Retinal pigment epithelial cell (primary cell): ENCODE measurements at regions not wholly inside any gene's neighbourhood (a gene's known extent, or its start where the extent isn't known, plus 50 kb on each side); places are given as distances from the start of the nearest gene placed in this dataset.

Experiments used
- DNase-seq: peaks from one replicate; pipeline ENCODE4 v3.0.0-alpha.2; 2010; ENCODE audit warnings: low read depth
- H3K4me3 ChIP-seq: 2 replicates; pipeline ENCODE4 v1.5.1; 2011; ENCODE audit warnings: mild to moderate bottlenecking, low read length, control low read depth, moderate library complexity
- TF ChIP-seq, protein P1 (sequence below): conservative IDR thresholded peaks from 2 replicates; pipeline ENCODE4 v1.5.1; 2011; ENCODE audit warnings: low read depth, low read length, control low read depth, inconsistent platforms

DNA sequence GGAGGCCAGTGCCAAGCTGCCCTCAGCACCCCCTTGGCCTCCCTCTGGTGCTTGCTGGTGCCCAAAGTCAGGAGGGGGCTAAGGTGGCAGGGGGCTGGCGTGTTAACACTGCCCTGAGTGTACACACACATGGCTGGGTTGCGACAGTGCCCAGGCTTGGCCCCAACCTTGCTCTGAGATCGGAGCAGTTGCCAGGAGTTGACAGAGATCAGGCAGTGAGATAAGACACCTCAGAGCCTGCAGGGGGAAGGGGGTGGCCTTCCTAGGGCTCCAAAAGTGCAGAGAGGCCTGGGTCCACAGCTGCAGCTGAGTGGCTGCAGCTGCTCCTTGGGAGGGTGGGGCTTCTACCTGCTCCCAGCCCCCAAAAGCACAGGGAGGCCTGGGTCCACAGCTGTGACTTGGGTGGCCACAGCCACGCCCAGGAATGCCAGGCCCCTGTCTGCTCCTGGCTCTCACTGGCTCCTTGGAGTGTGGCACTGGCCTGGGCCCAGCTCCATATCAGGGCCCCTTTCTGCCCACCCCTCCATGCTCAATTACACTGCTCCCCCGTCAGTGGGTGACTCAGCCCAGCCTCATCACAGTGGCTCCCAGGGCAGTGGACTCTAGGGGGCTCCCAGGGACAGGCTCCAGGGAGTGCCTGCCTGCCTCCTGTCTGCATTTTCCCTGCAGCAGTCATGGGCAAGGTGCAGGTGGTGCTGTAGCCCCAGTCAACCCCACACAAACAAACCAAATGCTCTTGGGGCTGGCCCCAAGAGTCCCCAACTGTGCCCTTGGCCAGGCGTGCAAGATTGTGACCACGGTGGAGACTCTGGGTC lies 56.4 kb upstream of the C15orf39 start:
- TF ChIP-seq, protein P1, sequence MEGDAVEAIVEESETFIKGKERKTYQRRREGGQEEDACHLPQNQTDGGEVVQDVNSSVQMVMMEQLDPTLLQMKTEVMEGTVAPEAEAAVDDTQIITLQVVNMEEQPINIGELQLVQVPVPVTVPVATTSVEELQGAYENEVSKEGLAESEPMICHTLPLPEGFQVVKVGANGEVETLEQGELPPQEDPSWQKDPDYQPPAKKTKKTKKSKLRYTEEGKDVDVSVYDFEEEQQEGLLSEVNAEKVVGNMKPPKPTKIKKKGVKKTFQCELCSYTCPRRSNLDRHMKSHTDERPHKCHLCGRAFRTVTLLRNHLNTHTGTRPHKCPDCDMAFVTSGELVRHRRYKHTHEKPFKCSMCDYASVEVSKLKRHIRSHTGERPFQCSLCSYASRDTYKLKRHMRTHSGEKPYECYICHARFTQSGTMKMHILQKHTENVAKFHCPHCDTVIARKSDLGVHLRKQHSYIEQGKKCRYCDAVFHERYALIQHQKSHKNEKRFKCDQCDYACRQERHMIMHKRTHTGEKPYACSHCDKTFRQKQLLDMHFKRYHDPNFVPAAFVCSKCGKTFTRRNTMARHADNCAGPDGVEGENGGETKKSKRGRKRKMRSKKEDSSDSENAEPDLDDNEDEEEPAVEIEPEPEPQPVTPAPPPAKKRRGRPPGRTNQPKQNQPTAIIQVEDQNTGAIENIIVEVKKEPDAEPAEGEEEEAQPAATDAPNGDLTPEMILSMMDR = no peak
- no peak overlapping the region for H3K4me3 ChIP-seq
- no peak for DNase-seq

DNA sequence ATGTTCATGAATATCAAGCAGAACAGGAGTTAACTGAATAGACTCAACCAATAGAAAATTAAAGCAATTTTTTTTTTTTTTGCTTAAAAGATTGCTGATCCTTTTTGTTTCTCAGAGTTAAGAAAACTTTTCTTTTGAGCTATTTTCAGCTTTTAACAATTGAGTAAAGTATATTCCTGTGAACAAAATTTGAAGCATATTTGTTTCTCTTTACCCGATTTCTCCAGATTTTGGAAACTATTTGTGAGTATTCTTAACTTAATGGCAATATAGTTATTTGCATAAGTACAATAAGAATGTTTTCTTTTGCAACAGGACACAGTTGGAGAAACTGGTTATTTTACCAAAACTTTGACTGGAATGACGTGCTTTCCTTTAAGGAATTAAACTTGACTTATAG lies 53.4 kb upstream of the C15orf39 start:
- no peak overlapping the region for H3K4me3 ChIP-seq
- TF ChIP-seq, protein P1 = no peak
- DNase-seq = no peak

DNA sequence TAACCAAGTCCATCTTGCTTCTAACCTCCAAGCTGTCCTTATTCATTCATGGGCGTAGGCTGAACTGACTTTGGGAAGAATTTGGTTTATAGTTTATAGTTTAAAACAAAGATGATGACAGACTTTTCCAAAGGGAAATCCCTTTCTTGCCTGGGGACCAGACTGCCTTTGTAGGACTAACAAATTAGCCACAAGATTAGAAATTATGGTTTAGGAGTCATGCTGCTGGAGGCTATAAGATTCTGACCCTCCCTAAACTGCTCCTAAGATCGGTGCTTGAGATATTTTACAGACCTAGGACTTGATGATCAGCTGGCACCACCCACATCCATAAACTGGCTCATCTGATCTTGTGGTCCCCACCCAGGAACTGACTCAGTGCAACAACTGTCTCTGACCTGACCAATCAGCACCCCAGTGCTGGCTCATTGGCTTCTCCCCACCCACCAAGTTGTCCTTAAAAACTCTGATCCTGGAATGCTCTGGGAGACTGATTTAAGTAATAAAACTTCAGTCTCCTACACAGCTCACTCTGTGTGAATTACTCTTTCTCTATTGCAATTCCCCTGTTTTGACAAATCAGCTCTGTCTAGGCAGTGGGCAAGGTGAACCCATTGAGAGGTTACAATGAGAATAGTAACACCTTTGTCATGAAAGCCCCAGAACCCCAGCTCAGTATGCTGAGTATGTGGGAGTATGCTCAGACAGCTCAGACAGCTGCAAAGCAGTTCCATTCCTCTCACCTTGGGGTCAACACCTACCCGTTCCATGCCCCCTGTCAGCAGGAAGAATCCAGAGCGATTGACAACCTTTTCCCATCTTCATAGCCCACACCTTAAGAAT lies 51.6 kb upstream of the C15orf39 start:
- TF ChIP-seq, protein P1 = no peak
- H3K4me3 ChIP-seq = no peak overlapping the region
- no peak for DNase-seq

DNA sequence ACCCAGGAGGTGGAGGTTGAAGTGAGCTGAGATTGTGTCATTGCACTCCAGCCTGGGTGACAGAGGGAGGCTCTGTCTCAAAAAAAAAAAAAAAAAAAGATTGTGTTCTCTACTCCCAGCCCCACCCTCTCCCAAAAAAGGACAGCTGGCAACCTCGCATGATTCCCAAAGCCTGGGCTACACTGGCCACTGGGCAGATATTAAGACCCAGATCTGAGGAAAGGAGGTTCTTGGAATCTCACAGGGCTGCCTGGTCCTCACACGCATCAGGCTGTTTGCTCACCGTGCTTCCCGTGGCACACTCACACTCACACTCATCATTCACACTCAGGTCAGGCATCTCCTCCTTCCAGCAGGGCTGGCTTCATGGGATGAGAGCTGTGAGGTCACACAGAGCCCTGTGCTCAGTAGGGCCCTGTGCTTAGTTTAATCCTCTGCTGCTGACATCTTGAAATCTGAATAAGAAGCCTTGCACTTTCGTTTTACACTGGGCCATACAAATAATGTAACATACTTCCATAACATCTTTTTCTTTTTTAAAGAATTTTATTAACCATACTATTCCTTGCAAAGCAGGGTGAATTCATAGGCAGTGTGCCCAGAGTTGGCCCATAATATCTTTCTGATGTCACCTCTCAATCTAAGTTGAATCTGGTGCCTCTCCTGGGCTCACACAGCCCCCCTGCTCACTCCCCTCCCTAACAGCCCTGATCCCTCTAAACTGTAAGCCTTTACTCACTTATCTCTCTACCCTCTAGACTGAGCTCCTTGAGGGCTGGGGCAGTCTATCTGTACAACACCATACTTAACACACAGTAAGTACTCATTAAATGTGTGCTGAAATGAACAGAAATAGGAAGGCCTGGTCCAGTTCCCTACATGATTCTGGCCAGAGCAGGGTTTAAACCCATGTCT lies 50.2 kb upstream of the C15orf39 start:
- TF ChIP-seq, protein P1 = no peak
- H3K4me3 ChIP-seq = no peak overlapping the region
- no peak for DNase-seq
